Prostate gland (tissue), 2 donors: ENCODE measurements at regions not wholly inside any gene's neighbourhood (a gene's known extent, or its start where the extent isn't known, plus 50 kb on each side); places are given as distances from the start of the nearest gene placed in this dataset.

Source experiments
- DNase-seq: peaks from one replicate; pipeline ENCODE4 v3.0.0-alpha.2; 2019; ENCODE audit warnings: low spot score
- H3K27ac ChIP-seq, 2 donors: fragments of 200-600 bp; sonication (generic); 2 replicates each; pipeline ENCODE4 v1.5.1; 2017 to 2019
- H3K27me3 ChIP-seq: fragments of 200-600 bp; sonication (generic); replicated peaks from 2 replicates; pipeline ENCODE4 v1.5.1; 2019; ENCODE audit not compliant: insufficient read depth
- H3K36me3 ChIP-seq, 2 donors: fragments of 200-600 bp; sonication (generic); 1 replicate in 1 of 2; 2 replicates in 1 of 2; pipeline versions ENCODE4 v1.5.1 to v1.8.1; 2017 to 2019
- H3K4me1 ChIP-seq: fragments of 200-600 bp; sonication (generic); replicated peaks from 2 replicates; pipeline ENCODE4 v1.5.1; 2019
- H3K4me3 ChIP-seq, 2 donors: fragments of 200-600 bp; sonication (generic); 2 replicates each; pipeline ENCODE4 v1.5.1; 2017 to 2019
- H3K9me3 ChIP-seq: fragments of 200-600 bp; sonication (generic); 2 replicates; pipeline ENCODE4 v1.5.1; 2017
- CTCF ChIP-seq, 4 experiments: fragments of 200-600 bp in 2 of 4; fragments of 450-650 bp in 2 of 4; sonication (generic) in 2 of 4; IDR thresholded peaks; 1 replicate in 3 of 4; 2 replicates in 1 of 4; pipeline ENCODE4 v1.5.1; 2016 to 2019; ENCODE audit warnings: antibody characterized with exemption in 4 of 4, mild to moderate bottlenecking in 2 of 4, moderate library complexity in 2 of 4
- POLR2A ChIP-seq: fragments of 450-650 bp; IDR thresholded peaks from one replicate; pipeline ENCODE4 v1.6.1; 2016; ENCODE audit warnings: antibody characterized with exemption, mild to moderate bottlenecking
- POLR2AphosphoS5 ChIP-seq: sonication (generic); formaldehyde crosslinking; IDR thresholded peaks from one replicate; pipeline ENCODE4 v1.6.1; 2017; ENCODE audit warnings: antibody characterized with exemption
- WGBS: methylation state at CpG from one replicate; pipeline ENCODE4 v1.1.5; 2018; 5-methylcytosine and 5-hydroxymethylcytosine counted together
- intact Hi-C: fragments of 100-400 bp; cut with DNase I; formaldehyde crosslinking; loops from one replicate; pipeline ENCODE4 v1.14.2; 2022

GRCh38 chr14:49014476-49014875, 571.7 kb downstream of the RPS29 start:
- Histone ChIP-seq H3K27me3 (no peaks in the 10 kb centered on the region), H3K4me3 (no peak overlapping the region), H3K27ac (no peak overlapping the region), H3K4me1 (no peaks in the 10 kb centered on the region), H3K36me3 (no peaks in the 10 kb centered on the region), H3K9me3 (no peaks in the 10 kb centered on the region)
- DNase-seq = no peak
- intact Hi-C loops = no loop called here
- WGBS = 37% methylated on average over 3 of the region's 3 CpGs
- TF ChIP-seq POLR2A = no peak

DNA sequence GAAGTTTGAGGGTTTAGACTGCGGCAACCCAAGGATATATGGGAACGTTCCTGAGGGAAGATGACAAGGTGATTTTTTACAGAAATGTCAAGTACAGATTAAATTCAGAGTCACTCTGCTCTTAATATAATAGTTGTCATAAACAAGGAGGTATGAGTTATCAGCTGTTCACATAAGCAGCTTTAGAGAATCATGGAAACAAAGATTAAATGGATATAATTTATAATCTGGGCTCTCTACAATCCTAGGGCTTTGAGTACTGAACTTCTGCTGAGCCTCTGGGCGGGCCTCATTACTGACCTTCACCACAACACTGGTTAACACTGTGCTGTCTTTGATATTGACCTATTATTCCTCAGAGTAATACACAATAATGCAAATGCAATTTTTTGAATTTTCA, 577.8 kb downstream of the RPS29 start:
- intact Hi-C loops = no loop called here
- no peak for TF ChIP-seq POLR2AphosphoS5
- no peak for TF ChIP-seq CTCF (IDR thresholded peaks at IDR 0.05)
- TF ChIP-seq POLR2A = no peak
- Histone ChIP-seq H3K9me3 (no peaks in the 10 kb centered on the region), H3K27me3 (no peaks in the 10 kb centered on the region), H3K4me1 (no peaks in the 10 kb centered on the region), H3K36me3 (no peaks in the 10 kb centered on the region), H3K27ac (no peak overlapping the region), H3K4me3 (no peak overlapping the region)
- DNase-seq = no peak
- 70% methylated on average over 3 of the region's 3 CpGs for WGBS

DNA sequence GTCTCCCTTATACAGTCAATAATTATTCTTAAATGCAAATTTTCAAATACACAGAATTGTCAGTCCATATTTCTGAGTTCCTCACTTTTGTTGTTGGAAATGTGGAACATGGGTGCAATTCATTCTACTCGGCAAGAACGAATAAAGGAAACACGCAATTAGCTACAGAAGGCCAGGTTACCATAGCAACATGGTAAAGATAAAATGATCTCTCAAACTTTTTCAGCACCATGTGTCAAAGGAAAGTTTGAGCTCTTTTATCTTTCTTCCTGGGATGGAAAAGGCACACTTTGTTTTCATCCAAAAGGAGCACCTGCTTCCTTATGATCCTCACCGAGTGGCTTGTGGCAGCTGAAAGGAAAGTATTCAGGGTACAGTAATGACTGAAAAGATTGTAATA, 595.0 kb downstream of the RPS29 start:
- no peak for DNase-seq
- Histone ChIP-seq H3K4me1 (no peaks in the 10 kb centered on the region), H3K9me3 (no peaks in the 10 kb centered on the region), H3K36me3 (no peaks in the 10 kb centered on the region), H3K27ac (no peak overlapping the region), H3K27me3 (no peaks in the 10 kb centered on the region), H3K4me3 (no peak overlapping the region)
- intact Hi-C loops = no loop called here
- no peak for TF ChIP-seq POLR2A
- TF ChIP-seq CTCF (IDR thresholded peaks at IDR 0.05) = no peak
- TF ChIP-seq POLR2AphosphoS5 = no peak
- WGBS = 75% methylated on average over 4 of the region's 4 CpGs

DNA sequence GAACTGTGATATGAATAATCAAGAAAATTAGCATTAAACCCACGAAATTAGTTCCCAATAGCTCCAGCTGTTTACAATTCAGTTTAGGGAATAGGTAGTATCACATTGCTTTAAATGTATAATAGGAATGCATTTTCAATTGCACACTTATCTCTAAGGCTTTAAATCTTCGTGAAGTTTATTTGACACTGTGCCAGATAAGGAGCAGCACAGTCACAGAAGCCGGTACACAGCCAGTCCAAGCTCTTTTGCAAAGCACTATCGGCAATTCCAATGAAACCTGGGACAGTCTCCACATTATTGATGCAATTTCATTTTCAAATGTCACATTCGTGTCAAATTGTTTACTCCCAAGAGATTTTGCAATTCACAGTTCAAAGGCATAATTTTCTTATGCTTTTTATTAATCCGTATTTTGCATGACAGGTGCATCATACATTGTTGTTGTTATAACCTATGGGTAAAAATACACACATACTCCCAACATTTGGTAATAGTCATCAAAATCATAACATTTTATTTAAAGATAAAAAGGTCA, 602.8 kb downstream of the RPS29 start:
- Histone ChIP-seq H3K4me1 (no peaks in the 10 kb centered on the region), H3K4me3 (no peak overlapping the region), H3K27ac (no peak overlapping the region), H3K27me3 (no peaks in the 10 kb centered on the region), H3K9me3 (no peaks in the 10 kb centered on the region), H3K36me3 (no peaks in the 10 kb centered on the region)
- intact Hi-C loops = no loop called here
- WGBS = 29% methylated on average over 6 of the region's 6 CpGs
- no peak for DNase-seq
- TF ChIP-seq POLR2AphosphoS5 (no peak), POLR2A (no peak), CTCF (IDR thresholded peaks at IDR 0.05) (no peak)

GRCh38 chr14:48974994-48975393, 611.2 kb downstream of the RPS29 start:
- no peak overlapping the region for H3K27ac ChIP-seq
- intact Hi-C loops = no loop called here
- no peaks in the 10 kb centered on the region for H3K4me1 ChIP-seq
- H3K4me3 ChIP-seq = no peak overlapping the region
- TF ChIP-seq CTCF (IDR thresholded peaks at IDR 0.05) = no peak
- TF ChIP-seq POLR2A = no peak
- TF ChIP-seq POLR2AphosphoS5 = no peak
- no peak for DNase-seq
- H3K36me3 ChIP-seq = no peaks in the 10 kb centered on the region
- 78% methylated on average over 1 of the region's 1 CpG for WGBS
- no peaks in the 10 kb centered on the region for H3K9me3 ChIP-seq
- no peaks in the 10 kb centered on the region for H3K27me3 ChIP-seq
